ENCODE measurements at regions not wholly inside any gene's neighbourhood (a gene's known extent, or its start where the extent isn't known, plus 50 kb on each side); places are given as distances from the start of the nearest gene placed in this dataset.

- TF ChIP-seq, protein P1, sequence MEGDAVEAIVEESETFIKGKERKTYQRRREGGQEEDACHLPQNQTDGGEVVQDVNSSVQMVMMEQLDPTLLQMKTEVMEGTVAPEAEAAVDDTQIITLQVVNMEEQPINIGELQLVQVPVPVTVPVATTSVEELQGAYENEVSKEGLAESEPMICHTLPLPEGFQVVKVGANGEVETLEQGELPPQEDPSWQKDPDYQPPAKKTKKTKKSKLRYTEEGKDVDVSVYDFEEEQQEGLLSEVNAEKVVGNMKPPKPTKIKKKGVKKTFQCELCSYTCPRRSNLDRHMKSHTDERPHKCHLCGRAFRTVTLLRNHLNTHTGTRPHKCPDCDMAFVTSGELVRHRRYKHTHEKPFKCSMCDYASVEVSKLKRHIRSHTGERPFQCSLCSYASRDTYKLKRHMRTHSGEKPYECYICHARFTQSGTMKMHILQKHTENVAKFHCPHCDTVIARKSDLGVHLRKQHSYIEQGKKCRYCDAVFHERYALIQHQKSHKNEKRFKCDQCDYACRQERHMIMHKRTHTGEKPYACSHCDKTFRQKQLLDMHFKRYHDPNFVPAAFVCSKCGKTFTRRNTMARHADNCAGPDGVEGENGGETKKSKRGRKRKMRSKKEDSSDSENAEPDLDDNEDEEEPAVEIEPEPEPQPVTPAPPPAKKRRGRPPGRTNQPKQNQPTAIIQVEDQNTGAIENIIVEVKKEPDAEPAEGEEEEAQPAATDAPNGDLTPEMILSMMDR (IDR thresholded peaks at IDR 0.05; ENCODE audit: low read depth, low read length) = no peak
- TF ChIP-seq EZH2phosphoT487 (IDR thresholded peaks at IDR 0.05; ENCODE audit: low read depth) = no peak
Observed at GRCh38 chr4:42330002-42330592, 67.2 kb upstream of the SHISA3 start.
